ENCODE measurements at regions not wholly inside any gene's neighbourhood (a gene's known extent, or its start where the extent isn't known, plus 50 kb on each side); places are given as distances from the start of the nearest gene placed in this dataset.

GRCh38 chr2:107502539-107502938 is 324.2 kb upstream of the RGPD4 start:
- Histone ChIP-seq H3K4me2 (ENCODE audit: insufficient read depth, low read length, poor library complexity, severe bottlenecking) (no peak overlapping the region), H2BK15ac (ENCODE audit: low read length) (no peak overlapping the region), H3K14ac (ENCODE audit: low read length) (no peak overlapping the region), H2BK5ac (ENCODE audit: low read length) (no peak overlapping the region), H3K36me3 (replicated peaks in 1 of 2; ENCODE audit: control insufficient read depth in 2 of 2, insufficient read depth in 2 of 2, low read length in 2 of 2) (no peaks in the 10 kb centered on the region), H3K4ac (ENCODE audit: low read length) (no peak overlapping the region), H3K23ac (ENCODE audit: low read depth, low read length, poor library complexity) (no peak overlapping the region), H2BK12ac (ENCODE audit: low read length) (no peak overlapping the region), H3K18ac (ENCODE audit: low read length) (no peak overlapping the region), H2BK120ac (ENCODE audit: low read depth, low read length) (no peak overlapping the region), H3K4me1 (ENCODE audit: control insufficient read depth in 2 of 2, insufficient read depth in 1 of 2, low read depth in 1 of 2, low read length in 2 of 2) (peaks cover 0 to 3% of the 10 kb centered on the region in 2 donors), H4K91ac (ENCODE audit: low read depth, low read length, poor library complexity) (no peak overlapping the region), H4K8ac (ENCODE audit: low read depth, low read length) (no peak overlapping the region), H3K27me3 (ENCODE audit: control insufficient read depth in 3 of 3, insufficient read depth in 3 of 3, low read depth in 1 of 3, low read length in 3 of 3) (peaks cover 0 to 2% (median 0%) of the 10 kb centered on the region in 3 experiments), H3K4me3 (ENCODE audit: low read length in 2 of 2) (no peak overlapping the region), H2AK5ac (ENCODE audit: low read depth, low read length) (no peak overlapping the region), H3K79me1 (ENCODE audit: low read depth, low read length) (no peaks in the 10 kb centered on the region), H2AFZ (ENCODE audit: low read length) (no peak overlapping the region), H3K9ac (ENCODE audit: low read depth, low read length, poor library complexity) (no peak overlapping the region), H3K9me3 (replicated peaks in 1 of 2; ENCODE audit: control insufficient read depth in 2 of 2, insufficient read depth in 1 of 2, low read depth in 1 of 2, low read length in 2 of 2) (no peaks in the 10 kb centered on the region), H3K27ac (replicated peaks; ENCODE audit: low read length) (no peak overlapping the region)
- DNase-seq (ENCODE audit: low spot score), result no peak

GRCh38 chr2:107511970-107512789 is 314.5 kb upstream of the RGPD4 start:
- no peaks in the 10 kb centered on the region for H3K36me3 ChIP-seq (replicated peaks in 1 of 2; ENCODE audit: control insufficient read depth in 2 of 2, insufficient read depth in 2 of 2, low read length in 2 of 2)
- H3K23ac ChIP-seq (ENCODE audit: low read depth, low read length, poor library complexity), result no peak overlapping the region
- H2AK5ac ChIP-seq (ENCODE audit: low read depth, low read length), result no peak overlapping the region
- no peak overlapping the region for H2BK120ac ChIP-seq (ENCODE audit: low read depth, low read length)
- H3K9me3 ChIP-seq (replicated peaks in 1 of 2; ENCODE audit: control insufficient read depth in 2 of 2, insufficient read depth in 1 of 2, low read depth in 1 of 2, low read length in 2 of 2), result peaks cover 0 to 2% of the 10 kb centered on the region in 2 donors
- no peaks in the 10 kb centered on the region for H3K4me1 ChIP-seq (ENCODE audit: control insufficient read depth in 2 of 2, insufficient read depth in 1 of 2, low read depth in 1 of 2, low read length in 2 of 2)
- H2BK15ac ChIP-seq (ENCODE audit: low read length), result no peak overlapping the region
- H3K4me3 ChIP-seq (ENCODE audit: low read length in 2 of 2), result no peak overlapping the region
- no peak overlapping the region for H2BK12ac ChIP-seq (ENCODE audit: low read length)
- H2AFZ ChIP-seq (ENCODE audit: low read length), result no peak overlapping the region
- no peak overlapping the region for H4K91ac ChIP-seq (ENCODE audit: low read depth, low read length, poor library complexity)
- no CpG with 5 or more reads among the region's 6 CpGs for WGBS, 2 donors (ENCODE audit: extremely low coverage in 2 of 2, insufficient read length in 2 of 2, insufficient replicate concordance in 1 of 2)
- no peak overlapping the region for H3K9ac ChIP-seq (ENCODE audit: low read depth, low read length, poor library complexity)
- no peak overlapping the region for H3K14ac ChIP-seq (ENCODE audit: low read length)
- no peak overlapping the region for H4K8ac ChIP-seq (ENCODE audit: low read depth, low read length)
- no peak overlapping the region for H2BK5ac ChIP-seq (ENCODE audit: low read length)
- no peaks in the 10 kb centered on the region for H3K27me3 ChIP-seq (ENCODE audit: control insufficient read depth in 3 of 3, insufficient read depth in 3 of 3, low read depth in 1 of 3, low read length in 3 of 3)
- no peak for DNase-seq (ENCODE audit: low spot score)
- no peak overlapping the region for H3K4me2 ChIP-seq (ENCODE audit: insufficient read depth, low read length, poor library complexity, severe bottlenecking)
- no peak overlapping the region for H3K4ac ChIP-seq (ENCODE audit: low read length)
- H3K18ac ChIP-seq (ENCODE audit: low read length), result no peak overlapping the region
- no peaks in the 10 kb centered on the region for H3K79me1 ChIP-seq (ENCODE audit: low read depth, low read length)
- no peak overlapping the region for H3K27ac ChIP-seq (replicated peaks; ENCODE audit: low read length)

DNA sequence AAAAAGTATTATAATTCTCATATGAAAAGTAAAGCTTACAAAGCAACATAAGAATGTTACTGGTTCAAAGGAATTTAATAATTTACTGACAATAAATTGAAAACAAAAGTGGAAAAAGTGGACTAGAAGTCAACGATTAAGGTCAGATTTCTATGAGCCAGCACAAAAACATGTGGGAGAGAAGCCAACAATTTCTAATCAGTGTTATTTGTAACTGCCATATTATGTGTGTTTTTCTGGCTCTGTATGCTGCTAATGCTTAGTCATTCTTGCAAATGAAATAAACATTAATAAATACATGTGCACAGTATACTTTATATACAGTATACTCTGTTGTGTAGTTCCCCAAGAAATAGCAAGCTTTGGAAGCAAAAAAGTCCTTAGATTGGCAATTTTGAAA is 301.3 kb upstream of the RGPD4 start:
- H2BK120ac ChIP-seq (ENCODE audit: low read depth, low read length), result no peak overlapping the region
- no peaks in the 10 kb centered on the region for H3K79me1 ChIP-seq (ENCODE audit: low read depth, low read length)
- H2BK5ac ChIP-seq (ENCODE audit: low read length), result no peak overlapping the region
- no peak overlapping the region for H3K14ac ChIP-seq (ENCODE audit: low read length)
- WGBS, 2 donors (ENCODE audit: extremely low coverage in 2 of 2, insufficient read length in 2 of 2, insufficient replicate concordance in 1 of 2), result no CpG with 5 or more reads among the region's 1 CpG
- H2BK12ac ChIP-seq (ENCODE audit: low read length), result no peak overlapping the region
- no peak for DNase-seq (ENCODE audit: low spot score)
- no peak overlapping the region for H3K9ac ChIP-seq (ENCODE audit: low read depth, low read length, poor library complexity)
- H2AK5ac ChIP-seq (ENCODE audit: low read depth, low read length), result no peak overlapping the region
- H3K27me3 ChIP-seq (ENCODE audit: control insufficient read depth in 3 of 3, insufficient read depth in 3 of 3, low read depth in 1 of 3, low read length in 3 of 3), result no peaks in the 10 kb centered on the region
- H3K18ac ChIP-seq (ENCODE audit: low read length), result no peak overlapping the region
- no peak overlapping the region for H4K8ac ChIP-seq (ENCODE audit: low read depth, low read length)
- H3K36me3 ChIP-seq (replicated peaks in 1 of 2; ENCODE audit: control insufficient read depth in 2 of 2, insufficient read depth in 2 of 2, low read length in 2 of 2), result no peaks in the 10 kb centered on the region
- H2AFZ ChIP-seq (ENCODE audit: low read length), result no peak overlapping the region
- H3K4ac ChIP-seq (ENCODE audit: low read length), result no peak overlapping the region
- no peak overlapping the region for H3K23ac ChIP-seq (ENCODE audit: low read depth, low read length, poor library complexity)
- no peak overlapping the region for H3K27ac ChIP-seq (replicated peaks; ENCODE audit: low read length)
- H4K91ac ChIP-seq (ENCODE audit: low read depth, low read length, poor library complexity), result no peak overlapping the region
- no peaks in the 10 kb centered on the region for H3K4me1 ChIP-seq (ENCODE audit: control insufficient read depth in 2 of 2, insufficient read depth in 1 of 2, low read depth in 1 of 2, low read length in 2 of 2)
- H3K9me3 ChIP-seq (replicated peaks in 1 of 2; ENCODE audit: control insufficient read depth in 2 of 2, insufficient read depth in 1 of 2, low read depth in 1 of 2, low read length in 2 of 2), result no peaks in the 10 kb centered on the region
- H3K4me2 ChIP-seq (ENCODE audit: insufficient read depth, low read length, poor library complexity, severe bottlenecking), result no peak overlapping the region
- no peak overlapping the region for H2BK15ac ChIP-seq (ENCODE audit: low read length)
- no peak overlapping the region for H3K4me3 ChIP-seq (ENCODE audit: low read length in 2 of 2)

- H2AFZ ChIP-seq (ENCODE audit: low read length), result no peak overlapping the region
- H3K27me3 ChIP-seq (ENCODE audit: control insufficient read depth in 3 of 3, insufficient read depth in 3 of 3, low read depth in 1 of 3, low read length in 3 of 3), result no peaks in the 10 kb centered on the region
- H4K91ac ChIP-seq (ENCODE audit: low read depth, low read length, poor library complexity), result no peak overlapping the region
- no peaks in the 10 kb centered on the region for H3K9me3 ChIP-seq (replicated peaks in 1 of 2; ENCODE audit: control insufficient read depth in 2 of 2, insufficient read depth in 1 of 2, low read depth in 1 of 2, low read length in 2 of 2)
- no peak overlapping the region for H2BK120ac ChIP-seq (ENCODE audit: low read depth, low read length)
- no peak overlapping the region for H3K4me2 ChIP-seq (ENCODE audit: insufficient read depth, low read length, poor library complexity, severe bottlenecking)
- no peak for DNase-seq (ENCODE audit: low spot score)
- no peak overlapping the region for H3K4me3 ChIP-seq (ENCODE audit: low read length in 2 of 2)
- no CpG with 5 or more reads among the region's 1 CpG for WGBS, 2 donors (ENCODE audit: extremely low coverage in 2 of 2, insufficient read length in 2 of 2, insufficient replicate concordance in 1 of 2)
- no peaks in the 10 kb centered on the region for H3K4me1 ChIP-seq (ENCODE audit: control insufficient read depth in 2 of 2, insufficient read depth in 1 of 2, low read depth in 1 of 2, low read length in 2 of 2)
- H3K4ac ChIP-seq (ENCODE audit: low read length), result no peak overlapping the region
- no peak overlapping the region for H3K27ac ChIP-seq (replicated peaks; ENCODE audit: low read length)
- H3K23ac ChIP-seq (ENCODE audit: low read depth, low read length, poor library complexity), result no peak overlapping the region
- no peak overlapping the region for H2BK12ac ChIP-seq (ENCODE audit: low read length)
- H3K14ac ChIP-seq (ENCODE audit: low read length), result no peak overlapping the region
- no peak overlapping the region for H2AK5ac ChIP-seq (ENCODE audit: low read depth, low read length)
- H3K9ac ChIP-seq (ENCODE audit: low read depth, low read length, poor library complexity), result no peak overlapping the region
- H3K79me1 ChIP-seq (ENCODE audit: low read depth, low read length), result no peaks in the 10 kb centered on the region
- H3K36me3 ChIP-seq (replicated peaks in 1 of 2; ENCODE audit: control insufficient read depth in 2 of 2, insufficient read depth in 2 of 2, low read length in 2 of 2), result no peaks in the 10 kb centered on the region
- H2BK5ac ChIP-seq (ENCODE audit: low read length), result no peak overlapping the region
- no peak overlapping the region for H3K18ac ChIP-seq (ENCODE audit: low read length)
- no peak overlapping the region for H4K8ac ChIP-seq (ENCODE audit: low read depth, low read length)
- H2BK15ac ChIP-seq (ENCODE audit: low read length), result no peak overlapping the region
Measured at GRCh38 chr2:107529146-107529545, 297.5 kb upstream of the RGPD4 start.
